ENCODE measurements at regions not wholly inside any gene's neighbourhood (a gene's known extent, or its start where the extent isn't known, plus 50 kb on each side); places are given as distances from the start of the nearest gene placed in this dataset.

DNA sequence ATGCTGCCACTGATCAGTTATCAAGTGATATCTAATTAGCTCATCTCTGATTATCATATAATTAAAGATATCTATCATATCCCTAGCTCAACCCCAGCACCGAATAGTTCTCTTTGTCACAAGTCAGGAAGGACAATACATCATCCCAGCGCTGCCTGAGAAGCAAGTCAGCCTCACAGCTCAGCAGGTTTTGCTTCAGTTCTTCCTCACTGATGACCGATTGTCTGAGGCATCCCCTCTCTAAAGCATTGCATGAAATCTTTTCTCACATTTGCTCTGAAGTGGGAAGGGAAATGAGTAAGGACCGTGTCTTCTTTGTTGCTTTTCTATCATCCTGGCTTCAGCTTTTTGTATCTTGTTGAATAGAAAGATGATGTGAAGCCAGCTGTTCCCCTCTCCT, 247.9 kb downstream of the CMPK2 start:
- CTCF ChIA-PET: no interaction called here
- Histone ChIP-seq H3K4me1 (ENCODE audit: control insufficient read depth in 1 of 2, insufficient read depth in 2 of 2, low read length in 2 of 2) (no peaks in the 10 kb centered on the region), H3K9ac (ENCODE audit: low read length) (no peak overlapping the region), H3K4me3 (replicated peaks in 1 of 2; ENCODE audit: low read depth in 1 of 2, low read length in 2 of 2) (no peak overlapping the region), H3K9me3 (ENCODE audit: control insufficient read depth in 1 of 2, insufficient read depth in 1 of 2, low read depth in 1 of 2, low read length in 2 of 2) (peaks cover 0 to 6% of the 10 kb centered on the region in 2 experiments; a peak in 2 of 4 replicates), H3K79me2 (ENCODE audit: insufficient read depth, low read length) (no peaks in the 10 kb centered on the region), H3K9me2 (ENCODE audit: insufficient read depth) (no peaks in the 10 kb centered on the region), H3K36me3 (ENCODE audit: control insufficient read depth in 1 of 2, insufficient read depth in 2 of 2, low read length in 2 of 2) (no peaks in the 10 kb centered on the region), H3K4me2 (ENCODE audit: low read length) (no peak overlapping the region), H3K27ac (ENCODE audit: low read depth, low read length) (no peak overlapping the region), H4K20me1 (ENCODE audit: insufficient read depth) (no peaks in the 10 kb centered on the region), H3K27me3 (ENCODE audit: insufficient read depth, low read length) (no peaks in the 10 kb centered on the region), H2AFZ (ENCODE audit: low read depth, low read length, poor library complexity, severe bottlenecking) (no peak overlapping the region)
- POLR2A ChIA-PET: no interaction called here
- DNase-seq (ENCODE audit: low read depth, low spot score) (no peak), ATAC-seq (no peak)
- TF ChIP-seq FOSL1 (IDR thresholded peaks at IDR 0.05; ENCODE audit: low read depth) (no peak), POLR2A (IDR thresholded peaks at IDR 0.05; ENCODE audit: borderline replicate concordance, extremely low read depth, insufficient read depth, insufficient read length) (no peak), SRF (IDR thresholded peaks at IDR 0.05; ENCODE audit: low read depth) (no peak), EZH2 (IDR thresholded peaks at IDR 0.05) (no peak), EGR1 (IDR thresholded peaks at IDR 0.05; ENCODE audit: low read depth) (no peak), EZH2phosphoT487 (IDR thresholded peaks at IDR 0.05; ENCODE audit: borderline replicate concordance) (no peak), TCF7L2 (IDR thresholded peaks at IDR 0.05; ENCODE audit: borderline replicate concordance, extremely low read depth, insufficient read depth, insufficient read length) (no peak), JUND (IDR thresholded peaks at IDR 0.05) (no peak), SP1 (IDR thresholded peaks at IDR 0.05; ENCODE audit: low read depth) (no peak)
- TF ChIP-seq, protein P1, sequence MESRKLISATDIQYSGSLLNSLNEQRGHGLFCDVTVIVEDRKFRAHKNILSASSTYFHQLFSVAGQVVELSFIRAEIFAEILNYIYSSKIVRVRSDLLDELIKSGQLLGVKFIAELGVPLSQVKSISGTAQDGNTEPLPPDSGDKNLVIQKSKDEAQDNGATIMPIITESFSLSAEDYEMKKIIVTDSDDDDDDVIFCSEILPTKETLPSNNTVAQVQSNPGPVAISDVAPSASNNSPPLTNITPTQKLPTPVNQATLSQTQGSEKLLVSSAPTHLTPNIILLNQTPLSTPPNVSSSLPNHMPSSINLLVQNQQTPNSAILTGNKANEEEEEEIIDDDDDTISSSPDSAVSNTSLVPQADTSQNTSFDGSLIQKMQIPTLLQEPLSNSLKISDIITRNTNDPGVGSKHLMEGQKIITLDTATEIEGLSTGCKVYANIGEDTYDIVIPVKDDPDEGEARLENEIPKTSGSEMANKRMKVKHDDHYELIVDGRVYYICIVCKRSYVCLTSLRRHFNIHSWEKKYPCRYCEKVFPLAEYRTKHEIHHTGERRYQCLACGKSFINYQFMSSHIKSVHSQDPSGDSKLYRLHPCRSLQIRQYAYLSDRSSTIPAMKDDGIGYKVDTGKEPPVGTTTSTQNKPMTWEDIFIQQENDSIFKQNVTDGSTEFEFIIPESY (IDR thresholded peaks at IDR 0.05; ENCODE audit: extremely low read depth, insufficient replicate concordance, low read length): no peak
- TF ChIP-seq, protein P2, sequence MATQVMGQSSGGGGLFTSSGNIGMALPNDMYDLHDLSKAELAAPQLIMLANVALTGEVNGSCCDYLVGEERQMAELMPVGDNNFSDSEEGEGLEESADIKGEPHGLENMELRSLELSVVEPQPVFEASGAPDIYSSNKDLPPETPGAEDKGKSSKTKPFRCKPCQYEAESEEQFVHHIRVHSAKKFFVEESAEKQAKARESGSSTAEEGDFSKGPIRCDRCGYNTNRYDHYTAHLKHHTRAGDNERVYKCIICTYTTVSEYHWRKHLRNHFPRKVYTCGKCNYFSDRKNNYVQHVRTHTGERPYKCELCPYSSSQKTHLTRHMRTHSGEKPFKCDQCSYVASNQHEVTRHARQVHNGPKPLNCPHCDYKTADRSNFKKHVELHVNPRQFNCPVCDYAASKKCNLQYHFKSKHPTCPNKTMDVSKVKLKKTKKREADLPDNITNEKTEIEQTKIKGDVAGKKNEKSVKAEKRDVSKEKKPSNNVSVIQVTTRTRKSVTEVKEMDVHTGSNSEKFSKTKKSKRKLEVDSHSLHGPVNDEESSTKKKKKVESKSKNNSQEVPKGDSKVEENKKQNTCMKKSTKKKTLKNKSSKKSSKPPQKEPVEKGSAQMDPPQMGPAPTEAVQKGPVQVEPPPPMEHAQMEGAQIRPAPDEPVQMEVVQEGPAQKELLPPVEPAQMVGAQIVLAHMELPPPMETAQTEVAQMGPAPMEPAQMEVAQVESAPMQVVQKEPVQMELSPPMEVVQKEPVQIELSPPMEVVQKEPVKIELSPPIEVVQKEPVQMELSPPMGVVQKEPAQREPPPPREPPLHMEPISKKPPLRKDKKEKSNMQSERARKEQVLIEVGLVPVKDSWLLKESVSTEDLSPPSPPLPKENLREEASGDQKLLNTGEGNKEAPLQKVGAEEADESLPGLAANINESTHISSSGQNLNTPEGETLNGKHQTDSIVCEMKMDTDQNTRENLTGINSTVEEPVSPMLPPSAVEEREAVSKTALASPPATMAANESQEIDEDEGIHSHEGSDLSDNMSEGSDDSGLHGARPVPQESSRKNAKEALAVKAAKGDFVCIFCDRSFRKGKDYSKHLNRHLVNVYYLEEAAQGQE (IDR thresholded peaks at IDR 0.05; ENCODE audit: low read depth): no peak
- intact Hi-C loops (cut with micrococcal nuclease): no loop called here
- RAD21 ChIA-PET (ENCODE audit: low non-redundant PET in 1 of 2, low total read pairs in 2 of 2, uncharacterized antibody in 2 of 2, unreplicated experiment in 2 of 2): no interaction called here
- BruUV-seq (replicated peaks): no TSS peak

Data from HCT116 (cell line).